GM18951 (cell line): ENCODE measurements at regions not wholly inside any gene's neighbourhood (a gene's known extent, or its start where the extent isn't known, plus 50 kb on each side); places are given as distances from the start of the nearest gene placed in this dataset.

ENCODE experiments used
- POLR2A ChIP-seq: IDR thresholded peaks from 4 replicates; pipeline ENCODE4 v1.6.1; 2011; ENCODE audit warnings: mild to moderate bottlenecking; ENCODE audit not compliant: insufficient read length, insufficient read depth; ENCODE audit errors: extremely low read depth
- in situ Hi-C: fragments of 300-500 bp; cut with MboI; formaldehyde crosslinking; loops from one replicate; pipeline ENCODE4 v1.12.0; 2022; ENCODE audit warnings: low sequenced_read_pairs, mixed read lengths, inconsistent platforms; ENCODE audit not compliant: unreplicated experiment

DNA sequence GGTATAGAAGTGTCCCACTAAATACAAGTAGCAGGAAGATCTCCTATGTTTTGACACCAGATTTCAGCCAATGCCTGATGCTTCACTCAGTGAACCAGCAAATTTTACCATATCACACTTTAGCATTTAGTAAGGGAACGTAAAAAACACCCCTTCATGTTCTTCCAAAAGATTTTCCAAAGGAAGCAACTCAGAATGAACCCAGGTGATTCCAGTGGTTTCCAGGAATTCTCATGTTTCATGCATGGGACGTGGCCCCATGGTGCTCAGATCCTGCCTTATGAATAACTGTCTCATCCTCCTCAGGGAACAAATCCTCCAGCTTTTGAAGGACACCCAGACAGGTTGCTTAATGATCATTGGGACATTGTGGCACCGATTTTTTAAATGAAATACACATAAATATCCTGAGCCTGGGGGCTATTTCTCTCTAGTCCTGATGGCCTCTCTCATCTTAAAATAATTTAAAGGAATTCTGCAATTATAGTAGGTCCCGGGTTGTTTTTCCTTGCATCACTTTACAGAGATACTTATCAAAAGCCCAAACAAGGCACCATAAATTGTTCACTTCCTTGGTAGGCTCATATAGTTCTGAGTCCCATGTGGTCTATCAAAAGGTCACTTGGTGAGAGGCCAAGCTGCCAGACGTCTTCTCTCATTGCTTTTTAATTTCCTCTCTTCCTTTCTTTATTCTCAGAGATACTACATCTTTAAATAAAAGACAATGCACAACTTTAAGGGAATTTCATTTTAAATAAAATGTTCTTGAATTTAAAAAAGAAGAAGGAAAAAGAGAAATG is 261.0 kb downstream of the ZNF516 start:
- TF ChIP-seq POLR2A, result no peak
- in situ Hi-C loops, result no loop called here

- in situ Hi-C loops, result no loop called here
- no peak for TF ChIP-seq POLR2A
These were observed 261.6 kb downstream of the ZNF516 start for GRCh38 chr18:76233406-76233805.

GRCh38 chr18:76232779-76233178 is 262.3 kb downstream of the ZNF516 start:
- no peak for TF ChIP-seq POLR2A
- in situ Hi-C loops, result no loop called here

GRCh38 chr18:76232010-76232409 is 263.0 kb downstream of the ZNF516 start:
- in situ Hi-C loops, result no loop called here
- no peak for TF ChIP-seq POLR2A

- TF ChIP-seq POLR2A, result no peak
- in situ Hi-C loops, result no loop called here
These were observed 263.6 kb downstream of the ZNF516 start for GRCh38 chr18:76231402-76231801.

DNA sequence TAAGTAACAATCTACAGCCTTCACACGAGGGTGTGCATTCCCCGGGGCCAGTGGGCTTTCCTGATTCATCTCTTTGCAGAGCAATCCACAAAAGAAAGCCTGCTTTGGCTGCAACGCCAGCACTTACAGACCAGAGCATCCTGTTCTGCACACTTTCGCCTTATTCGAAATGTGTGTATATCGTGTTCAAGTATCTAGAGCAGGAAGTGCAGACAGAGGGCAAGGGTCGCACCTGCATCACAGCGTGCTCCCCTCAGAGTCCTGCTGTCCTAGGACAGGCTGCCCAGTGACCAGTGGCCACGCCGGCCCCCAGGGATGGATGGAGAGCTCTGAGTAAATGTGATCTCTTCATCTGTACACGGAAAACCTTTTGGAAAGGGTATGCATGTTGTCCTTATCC is 264.3 kb downstream of the ZNF516 start:
- TF ChIP-seq POLR2A, result no peak
- in situ Hi-C loops, result no loop called here

- in situ Hi-C loops, result no loop called here
- TF ChIP-seq POLR2A, result no peak
These were observed 266.3 kb downstream of the ZNF516 start for GRCh38 chr18:76228716-76229115.

GRCh38 chr18:76227759-76228158 is 267.3 kb downstream of the ZNF516 start:
- TF ChIP-seq POLR2A, result no peak
- in situ Hi-C loops, result no loop called here

DNA sequence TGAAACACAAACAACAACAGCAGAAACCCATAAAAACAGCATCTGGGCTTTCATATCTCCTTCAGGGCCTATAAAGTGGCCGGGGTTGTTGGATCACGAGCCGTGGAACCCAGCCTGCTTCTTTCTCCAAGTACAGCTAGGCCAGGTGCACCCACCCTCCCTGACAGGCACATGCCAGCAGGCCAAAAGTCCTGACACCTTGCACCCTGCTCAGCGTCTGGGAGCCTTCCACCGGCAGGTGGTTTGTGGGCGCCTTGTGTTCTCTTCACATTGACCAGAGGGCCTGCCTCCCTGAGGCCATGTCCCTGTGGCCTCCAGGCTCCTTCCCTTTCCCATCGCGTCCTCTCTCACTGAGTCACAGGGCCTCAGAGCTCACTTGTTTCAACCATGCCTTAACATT is 271.6 kb downstream of the ZNF516 start:
- TF ChIP-seq POLR2A, result no peak
- in situ Hi-C loops, result no loop called here

DNA sequence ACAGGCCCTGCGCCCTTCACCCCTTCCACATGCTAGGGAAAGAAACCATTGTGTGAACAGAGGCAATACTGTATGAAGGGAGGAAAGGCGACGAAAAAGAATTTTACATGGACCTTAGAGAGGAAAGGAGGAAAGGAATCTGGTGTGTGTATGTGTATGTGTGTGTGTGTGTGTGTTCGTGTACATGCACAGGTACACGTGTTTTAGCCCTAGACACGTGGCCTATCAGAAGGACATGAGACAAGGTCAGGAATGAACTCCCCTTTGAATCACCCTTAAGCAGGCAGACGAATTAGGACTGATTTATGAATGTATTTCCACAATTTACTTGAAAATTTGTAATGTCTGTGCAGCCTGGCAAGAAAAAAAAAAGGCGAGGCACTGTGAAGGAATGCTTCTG is 276.0 kb downstream of the ZNF516 start:
- TF ChIP-seq POLR2A, result no peak
- in situ Hi-C loops, result no loop called here

DNA sequence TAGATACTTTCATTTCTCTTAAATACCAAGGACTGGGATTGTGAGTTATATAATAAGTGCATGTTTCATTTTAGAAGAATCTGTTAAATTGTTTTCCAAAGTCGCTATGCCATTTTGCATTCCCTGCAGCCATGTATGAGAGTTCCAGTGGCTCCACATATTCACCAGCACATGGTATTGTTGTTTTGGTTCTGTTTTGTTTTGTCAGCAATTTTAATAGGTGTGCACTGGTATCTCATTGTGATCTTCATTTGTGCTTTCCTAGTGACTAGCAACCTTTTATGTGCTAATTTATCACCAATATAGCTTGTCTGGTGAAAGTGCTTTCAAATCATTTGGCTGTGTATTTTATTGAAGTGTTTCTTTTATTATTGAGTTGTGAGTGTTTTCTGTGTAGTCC is 278.9 kb downstream of the ZNF516 start:
- in situ Hi-C loops, result no loop called here
- no peak for TF ChIP-seq POLR2A

DNA sequence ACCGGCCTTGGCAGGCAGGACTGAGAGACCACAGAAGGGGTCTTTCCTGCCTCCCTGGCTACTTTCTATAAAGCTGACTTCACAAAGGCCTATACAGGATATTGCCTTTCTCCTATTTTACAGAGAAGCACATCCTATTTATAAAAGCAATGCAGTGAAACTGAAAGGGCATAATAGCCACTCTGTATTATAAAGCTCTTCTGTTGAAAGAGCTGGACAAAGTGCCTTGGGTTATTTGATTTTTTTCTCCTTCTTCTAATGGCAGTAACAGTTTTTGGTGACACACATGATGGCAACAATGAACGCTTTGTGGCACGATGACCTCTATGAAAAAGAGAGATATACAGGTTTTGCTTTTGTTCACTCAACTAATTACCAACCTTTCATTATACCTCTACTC is 281.1 kb downstream of the ZNF516 start:
- no peak for TF ChIP-seq POLR2A
- in situ Hi-C loops, result no loop called here

- no peak for TF ChIP-seq POLR2A
- in situ Hi-C loops, result no loop called here
These were observed 282.1 kb downstream of the ZNF516 start for GRCh38 chr18:76212960-76213359.

DNA sequence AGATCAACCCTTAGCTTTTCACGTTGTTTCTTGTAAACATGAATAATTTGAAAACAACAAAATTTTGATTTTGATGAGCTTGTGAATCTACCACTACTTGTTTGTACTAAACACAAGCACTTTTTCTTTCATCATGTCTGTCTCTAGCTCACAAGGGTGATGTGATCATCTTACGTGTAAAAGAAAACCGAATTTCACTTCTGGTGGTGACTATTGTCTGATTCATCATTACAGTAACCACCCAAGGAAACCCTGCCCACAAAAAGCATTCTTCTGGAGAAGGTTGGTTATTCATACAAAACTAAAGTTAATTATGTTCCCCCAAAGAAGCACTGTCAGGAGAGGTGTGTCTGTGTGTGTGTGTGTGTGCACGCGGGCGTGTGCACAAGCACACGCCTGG is 285.4 kb downstream of the ZNF516 start:
- no peak for TF ChIP-seq POLR2A
- in situ Hi-C loops, result no loop called here

DNA sequence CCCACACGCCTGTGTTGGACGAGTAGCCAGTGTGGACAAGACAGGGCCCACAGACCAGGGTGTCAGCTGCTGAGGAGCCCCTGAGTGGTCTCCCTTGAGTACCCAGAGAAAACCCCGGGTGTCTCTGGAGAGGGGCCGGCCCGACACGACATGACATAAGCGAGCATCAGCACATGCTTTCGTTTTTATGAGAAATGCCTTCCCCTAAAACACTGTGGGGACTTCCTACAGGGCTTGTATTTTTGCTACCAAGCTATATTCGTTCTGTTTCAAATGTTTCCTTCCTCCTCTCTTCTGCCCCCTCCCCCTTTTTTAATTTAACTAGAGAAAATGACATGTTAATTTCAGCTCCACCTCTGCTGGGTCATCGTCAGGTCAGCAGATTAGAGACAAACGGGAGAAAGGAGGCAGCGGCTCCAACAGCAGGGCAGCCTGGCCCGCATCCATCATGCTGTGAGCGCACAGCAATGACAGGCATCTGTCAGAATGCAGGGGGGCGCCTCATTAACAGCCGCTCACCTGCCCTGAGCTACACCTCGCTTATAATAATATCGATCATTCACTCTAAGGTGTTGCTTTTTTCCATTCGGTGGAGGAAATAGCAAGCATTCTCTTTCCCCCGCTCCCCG is 286.2 kb downstream of the ZNF516 start:
- in situ Hi-C loops, result no loop called here
- TF ChIP-seq POLR2A, result no peak

GRCh38 chr18:76205906-76206305 is 289.1 kb downstream of the ZNF516 start:
- in situ Hi-C loops, result no loop called here
- no peak for TF ChIP-seq POLR2A
